Neural cell (in vitro differentiated cells): ENCODE measurements at regions not wholly inside any gene's neighbourhood (a gene's known extent, or its start where the extent isn't known, plus 50 kb on each side); places are given as distances from the start of the nearest gene placed in this dataset.

Source experiments
- H2AFZ ChIP-seq: fragments of 200-600, 300-800 bp; sonication (generic), shearing (Covaris generic); 2 replicates; pipeline ENCODE4 v1.6.0; 2014; ENCODE audit warnings: low read depth, mild to moderate bottlenecking, antibody characterized with exemption, low read length, moderate library complexity
- H3F3A ChIP-seq: fragments of 200-600 bp; shearing (Covaris generic); 2 replicates; pipeline ENCODE4 v1.6.1; 2016; ENCODE audit warnings: mild to moderate bottlenecking, moderate library complexity, mixed read lengths, antibody characterized with exemption, low read length; ENCODE audit not compliant: insufficient read depth, poor library complexity, severe bottlenecking
- H3K27ac ChIP-seq: fragments of 200-600, 300-800 bp; sonication (generic), shearing (Covaris generic); 2 replicates; pipeline ENCODE4 v1.5.1; 2014; ENCODE audit warnings: mild to moderate bottlenecking, low read length, moderate library complexity
- H3K27me3 ChIP-seq: fragments of 300-800, 200-600 bp; sonication (generic), shearing (Covaris generic); 2 replicates; pipeline ENCODE4 v1.6.0; 2014; ENCODE audit warnings: mild to moderate bottlenecking, low read depth, low read length, moderate library complexity; ENCODE audit not compliant: insufficient read depth
- H3K36me3 ChIP-seq: fragments of 300-800, 200-600 bp; sonication (generic), shearing (Covaris generic); 2 replicates; pipeline ENCODE4 v1.5.1; 2014; ENCODE audit warnings: mild to moderate bottlenecking, antibody characterized with exemption, low read length, moderate library complexity; ENCODE audit not compliant: insufficient read depth
- H3K4me2 ChIP-seq: fragments of 300-800, 200-600 bp; sonication (generic), shearing (Covaris generic); 2 replicates; pipeline ENCODE4 v1.6.0; 2014; ENCODE audit warnings: mild to moderate bottlenecking, low read length
- H3K4me3 ChIP-seq: fragments of 300-800, 200-600 bp; sonication (generic), shearing (Covaris generic); 2 replicates; pipeline ENCODE4 v1.5.1; 2014; ENCODE audit warnings: mild to moderate bottlenecking, low read length, moderate library complexity
- H3K79me2 ChIP-seq: fragments of 200-600 bp; shearing (Covaris generic); replicated peaks from 2 replicates; pipeline ENCODE4 v1.6.0; 2014; ENCODE audit warnings: mild to moderate bottlenecking, low read length, moderate library complexity; ENCODE audit not compliant: insufficient read depth
- H3K9ac ChIP-seq: fragments of 300-800, 200-600 bp; sonication (generic), shearing (Covaris generic); 2 replicates; pipeline ENCODE4 v1.6.1; 2016; ENCODE audit warnings: mild to moderate bottlenecking, low read length, mixed read lengths
- H3K9me2 ChIP-seq: fragments of 200-600 bp; shearing (Covaris generic); 2 replicates; pipeline ENCODE4 v1.6.1; 2016; ENCODE audit warnings: mild to moderate bottlenecking, low read length, mixed read lengths; ENCODE audit not compliant: insufficient read depth
- H3K9me3 ChIP-seq: fragments of 200-600, 300-800 bp; sonication (generic), shearing (Covaris generic); 2 replicates; pipeline ENCODE4 v1.6.1; 2016; ENCODE audit warnings: mild to moderate bottlenecking, mixed run types, low read length, moderate library complexity, mixed read lengths
- H4K20me1 ChIP-seq: fragments of 200-600 bp; shearing (Covaris generic); 2 replicates; pipeline ENCODE4 v1.6.1; 2016; ENCODE audit warnings: mild to moderate bottlenecking, mixed run types; ENCODE audit not compliant: insufficient read depth
- CTCF ChIP-seq: fragments of 450-650 bp; IDR thresholded peaks from 2 replicates; pipeline ENCODE4 v1.5.1; 2014; ENCODE audit warnings: antibody characterized with exemption, mild to moderate bottlenecking, moderate library complexity; ENCODE audit not compliant: poor library complexity, severe bottlenecking
- EP300 ChIP-seq: fragments of 450-650 bp; conservative IDR thresholded peaks from 2 replicates; pipeline ENCODE4 v1.6.1; 2014; ENCODE audit warnings: antibody characterized with exemption, mild to moderate bottlenecking, moderate library complexity; ENCODE audit not compliant: poor library complexity, severe bottlenecking
- EZH2 ChIP-seq: fragments of 200-600, 300-800 bp; shearing (Covaris generic), sonication (generic); IDR thresholded peaks from 2 replicates; pipeline ENCODE4 v1.6.1; 2014; ENCODE audit warnings: antibody characterized with exemption, low read length, borderline replicate concordance, mild to moderate bottlenecking; ENCODE audit not compliant: insufficient read depth, poor library complexity, severe bottlenecking
- MXI1 ChIP-seq: fragments of 450-650 bp; conservative IDR thresholded peaks from 2 replicates; pipeline ENCODE4 v1.6.1; 2014; ENCODE audit warnings: antibody characterized with exemption, mild to moderate bottlenecking; ENCODE audit not compliant: poor library complexity, severe bottlenecking
- POLR2AphosphoS5 ChIP-seq: IDR thresholded peaks from 2 replicates; pipeline ENCODE4 v1.6.1; 2012
- RAD21 ChIP-seq: fragments of 450-650 bp; conservative IDR thresholded peaks from 2 replicates; pipeline ENCODE4 v1.6.1; 2014; ENCODE audit warnings: antibody characterized with exemption, mild to moderate bottlenecking, moderate library complexity
- REST ChIP-seq: IDR thresholded peaks from 2 replicates; pipeline ENCODE4 v1.6.1; 2012; ENCODE audit warnings: borderline replicate concordance
- SMC3 ChIP-seq: fragments of 450-650 bp; conservative IDR thresholded peaks from 2 replicates; pipeline ENCODE4 v1.6.1; 2014; ENCODE audit warnings: antibody characterized with exemption, mild to moderate bottlenecking, moderate library complexity; ENCODE audit not compliant: poor library complexity
- TAF1 ChIP-seq: IDR thresholded peaks from 2 replicates; pipeline ENCODE4 v1.6.1; 2012; ENCODE audit warnings: low read depth

- H3F3A ChIP-seq = no peaks in the 10 kb centered on the region
- no peaks in the 10 kb centered on the region for H3K79me2 ChIP-seq
- no peaks in the 10 kb centered on the region for H3K9me3 ChIP-seq
- no peak overlapping the region for H3K27ac ChIP-seq
- no peak for TF ChIP-seq TAF1
- TF ChIP-seq SMC3 = no peak
- TF ChIP-seq RAD21 = no peak
- no peak for TF ChIP-seq MXI1
- TF ChIP-seq REST = no peak
- TF ChIP-seq EP300 = no peak
- no peak for TF ChIP-seq EZH2
- no peak for TF ChIP-seq CTCF
- no peak for TF ChIP-seq POLR2AphosphoS5
- H3K9me2 ChIP-seq = no peaks in the 10 kb centered on the region
- H4K20me1 ChIP-seq = no peaks in the 10 kb centered on the region
- no peaks in the 10 kb centered on the region for H3K36me3 ChIP-seq
- no peak overlapping the region for H3K4me3 ChIP-seq
- no peaks in the 10 kb centered on the region for H3K27me3 ChIP-seq
- H2AFZ ChIP-seq = no peak overlapping the region
- H3K9ac ChIP-seq = no peak overlapping the region
- no peak overlapping the region for H3K4me2 ChIP-seq
Observed at GRCh38 chr2:138440759-138441158, 60.8 kb upstream of the SPOPL start.

- Histone ChIP-seq H3K9ac (no peak overlapping the region), H3F3A (no peaks in the 10 kb centered on the region), H3K9me2 (no peaks in the 10 kb centered on the region), H3K9me3 (no peaks in the 10 kb centered on the region), H2AFZ (no peak overlapping the region), H4K20me1 (no peaks in the 10 kb centered on the region), H3K27ac (no peak overlapping the region), H3K27me3 (no peaks in the 10 kb centered on the region), H3K79me2 (no peaks in the 10 kb centered on the region), H3K4me3 (no peak overlapping the region), H3K36me3 (no peaks in the 10 kb centered on the region), H3K4me2 (no peak overlapping the region)
- no peak for TF ChIP-seq TAF1
- no peak for TF ChIP-seq POLR2AphosphoS5
- TF ChIP-seq MXI1 = no peak
- no peak for TF ChIP-seq RAD21
- TF ChIP-seq SMC3 = no peak
- TF ChIP-seq EP300 = no peak
- no peak for TF ChIP-seq CTCF
- TF ChIP-seq EZH2 = no peak
- TF ChIP-seq REST = no peak
Observed at GRCh38 chr2:138441916-138442315, 59.7 kb upstream of the SPOPL start.
